ENCODE measurements at regions not wholly inside any gene's neighbourhood (a gene's known extent, or its start where the extent isn't known, plus 50 kb on each side); places are given as distances from the start of the nearest gene placed in this dataset.

- DNase-seq = no peak
Measured at GRCh38 chr16:74232806-74233465, 63.7 kb upstream of the PSMD7 start.

DNA sequence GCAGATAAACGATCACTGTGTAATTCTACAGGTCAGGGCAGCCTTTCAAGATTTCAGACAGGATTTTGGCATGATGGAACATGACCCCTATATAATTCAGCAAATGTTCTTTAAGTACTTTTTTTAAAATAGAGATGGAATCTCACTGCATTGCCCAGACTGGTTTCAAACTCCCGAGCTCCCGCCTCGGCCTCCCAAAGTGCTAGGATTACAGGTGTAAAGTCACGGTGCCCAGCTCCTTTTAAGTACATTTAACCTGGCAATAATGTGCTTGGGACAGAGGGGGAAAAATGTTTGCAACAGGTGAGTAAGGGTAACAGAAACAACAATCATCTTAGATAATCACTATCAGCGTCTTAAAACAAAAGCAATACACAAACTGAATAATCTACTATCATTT lies 66.5 kb upstream of the PSMD7 start:
- no peak for DNase-seq

DNA sequence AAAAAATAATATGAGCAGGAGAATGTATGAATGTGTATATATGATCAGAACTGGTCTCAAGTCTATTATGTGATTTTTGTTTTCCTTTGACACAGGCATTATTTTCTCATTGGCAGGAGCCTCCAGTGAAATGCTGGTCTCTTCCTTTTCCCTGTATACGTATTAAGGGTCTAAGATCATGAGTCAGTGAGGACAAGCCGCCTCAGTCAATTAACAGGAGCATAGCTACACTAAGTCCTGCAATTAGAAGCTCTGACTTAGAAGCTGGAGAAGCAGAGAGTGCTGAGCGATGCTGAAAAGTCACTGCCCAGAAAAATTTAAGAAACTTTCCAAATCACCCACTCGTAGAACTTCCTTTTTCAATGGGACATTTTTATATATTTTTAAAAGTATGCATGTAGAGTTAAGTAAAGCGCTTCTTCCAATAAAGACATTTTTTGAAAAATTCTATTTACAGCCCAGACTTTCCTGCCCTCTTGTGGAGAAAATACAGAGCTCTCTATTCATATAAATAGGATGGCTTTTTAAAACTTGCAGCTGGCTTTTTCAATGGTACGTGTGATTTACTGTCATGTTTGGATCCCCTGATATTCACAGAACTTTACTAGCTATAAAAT lies 70.2 kb upstream of the PSMD7 start:
- no peak for DNase-seq

DNA sequence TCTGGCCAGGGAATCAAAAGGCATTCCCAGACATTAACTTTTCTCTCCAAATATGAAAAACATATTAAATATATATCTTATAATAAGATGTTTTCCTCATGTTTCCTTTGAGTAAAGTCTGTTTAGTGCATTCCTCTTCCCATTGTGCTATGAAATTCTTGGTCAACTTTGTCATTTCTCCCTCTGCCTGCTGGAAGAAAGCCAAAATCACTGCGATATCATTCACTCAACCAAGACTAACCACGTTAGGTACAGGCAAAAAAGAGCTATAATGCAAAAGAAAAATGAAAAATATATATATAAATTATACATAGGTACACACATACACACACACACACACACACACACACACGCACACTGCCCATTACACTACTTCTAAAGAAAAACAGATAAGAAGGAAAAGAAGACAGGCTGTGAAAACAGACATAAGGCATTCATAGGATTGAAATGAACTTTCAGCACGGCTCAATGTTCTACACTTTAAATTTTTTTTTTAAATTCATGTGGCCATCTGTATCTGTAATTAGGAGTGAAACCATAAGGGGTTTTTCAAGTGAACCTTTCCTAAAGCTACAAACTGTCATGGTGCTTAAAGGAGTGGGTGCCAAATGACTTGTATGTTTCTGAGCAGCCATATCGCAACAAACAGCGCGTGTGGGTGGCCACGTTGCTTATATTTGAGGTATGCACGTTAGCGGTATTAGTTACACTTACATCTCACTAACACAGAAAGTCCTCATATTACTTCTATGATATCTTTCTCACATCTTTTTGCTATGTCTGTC lies 71.6 kb upstream of the PSMD7 start:
- DNase-seq = no peak

DNA sequence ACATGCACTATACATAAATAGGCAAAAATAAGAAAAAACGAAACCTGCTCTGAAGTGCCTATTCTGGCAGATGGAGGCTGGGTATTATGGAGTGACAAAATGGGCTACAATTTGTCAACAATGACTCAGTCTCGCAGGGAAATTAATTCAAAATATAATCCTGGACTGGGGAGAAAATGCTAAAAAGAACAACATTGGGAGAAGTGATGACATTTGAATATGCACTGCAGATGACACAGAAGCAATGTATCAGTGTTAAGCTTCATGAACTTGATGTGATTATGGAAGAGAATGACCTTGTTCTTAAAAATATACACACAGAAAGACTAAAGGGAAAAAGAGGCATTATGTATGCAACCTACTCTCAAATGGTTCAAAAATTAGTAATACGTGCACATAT lies 74.8 kb upstream of the PSMD7 start:
- DNase-seq = no peak

- no peak for DNase-seq
Measured at GRCh38 chr16:74219706-74220105, 76.9 kb upstream of the PSMD7 start.

DNA sequence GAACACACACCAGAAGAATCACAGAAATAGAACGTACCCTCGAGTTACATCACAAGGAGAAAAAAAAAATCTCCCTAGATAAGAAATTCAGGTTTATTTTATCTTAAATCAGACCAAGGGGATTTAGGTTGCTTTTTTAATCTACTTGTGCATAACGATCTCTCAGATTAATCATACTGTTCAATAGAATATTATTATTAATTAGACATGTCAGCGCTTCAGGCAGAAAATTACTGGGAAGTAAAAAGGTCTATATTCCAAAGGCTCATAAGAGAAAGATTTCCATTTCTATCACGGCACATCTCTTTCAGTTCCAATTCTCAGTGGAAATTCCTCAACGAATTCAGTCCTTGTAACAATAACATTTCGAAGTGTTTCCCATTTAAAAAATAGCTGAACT lies 77.7 kb upstream of the PSMD7 start:
- DNase-seq = no peak

- DNase-seq = no peak
Measured at GRCh38 chr16:74216319-74216718, 80.3 kb upstream of the PSMD7 start.

DNA sequence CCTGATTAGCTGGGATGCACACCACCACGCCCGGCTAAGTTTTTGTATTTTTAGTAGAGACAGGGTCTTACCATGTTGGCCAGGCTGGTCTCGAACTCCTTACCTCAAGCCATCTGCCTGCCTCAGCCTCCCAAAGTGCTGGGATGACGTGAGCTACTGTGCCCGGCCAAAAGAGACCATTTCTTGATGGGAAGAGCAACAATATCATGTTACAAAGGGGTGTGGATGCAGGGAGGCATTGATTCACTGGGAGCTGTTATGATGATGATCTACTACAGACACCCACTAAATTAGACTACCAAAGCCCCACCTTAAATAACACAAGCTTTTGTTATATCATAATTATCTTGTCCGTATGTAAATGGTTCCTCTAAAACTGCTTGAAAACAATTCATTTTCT lies 81.4 kb upstream of the PSMD7 start:
- no peak for DNase-seq

DNA sequence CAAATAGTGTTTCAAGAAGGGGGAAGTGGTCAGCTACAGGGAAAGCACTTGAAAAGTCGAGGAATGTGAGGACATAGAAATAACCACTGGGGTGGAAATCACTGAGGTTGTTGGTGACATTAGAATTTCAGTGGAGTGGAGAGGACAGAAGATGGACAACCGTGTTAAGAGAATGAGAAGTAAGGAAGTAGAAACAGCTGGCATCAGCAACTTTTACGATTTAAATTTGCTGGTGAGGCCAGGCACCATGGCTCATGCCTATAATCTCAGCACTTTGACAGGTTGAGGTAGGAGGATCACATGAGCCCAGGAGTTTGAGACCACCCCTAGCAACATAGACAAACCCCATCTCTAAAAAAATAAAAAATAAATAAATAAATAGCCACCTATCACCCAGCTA lies 83.2 kb upstream of the PSMD7 start:
- no peak for DNase-seq

DNA sequence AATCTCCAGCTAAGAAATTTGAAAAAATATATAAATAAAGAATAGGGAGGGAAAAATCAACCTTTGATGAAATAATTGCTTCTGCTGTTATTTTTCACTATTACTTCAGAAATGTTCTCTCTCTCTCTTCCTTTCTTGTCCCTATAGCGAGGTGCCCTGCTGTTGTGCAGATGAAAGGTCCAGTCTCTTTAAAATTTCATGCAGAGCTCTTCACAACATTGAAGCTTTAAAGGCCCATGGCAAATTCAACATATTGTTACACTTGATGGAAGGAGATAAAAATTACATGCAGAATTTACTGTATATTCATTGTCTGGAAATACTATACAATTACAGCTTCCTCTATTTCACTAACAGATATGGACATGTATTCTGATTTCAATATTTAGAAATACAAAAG lies 86.4 kb upstream of the PSMD7 start:
- DNase-seq = no peak

- no peak for DNase-seq
Measured at GRCh38 chr16:74202009-74202408, 94.6 kb upstream of the PSMD7 start.

DNA sequence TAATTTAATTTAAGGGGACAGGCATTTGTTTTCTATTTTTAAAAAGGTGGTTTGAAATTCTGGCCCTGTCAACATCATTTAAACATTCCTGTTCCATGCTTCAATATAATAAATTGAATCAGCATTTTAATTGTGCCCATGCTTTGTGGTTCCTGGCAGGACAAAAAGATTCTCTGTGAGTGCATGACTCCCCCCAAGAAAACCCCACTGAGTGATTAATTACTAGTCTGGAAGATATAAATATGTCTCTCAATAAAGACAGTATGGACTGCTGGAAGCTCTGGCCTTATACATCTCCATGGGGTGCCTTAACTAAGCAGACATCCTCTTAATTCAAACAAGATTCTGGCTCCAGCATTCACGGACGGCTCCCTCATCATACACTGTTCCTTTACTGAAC lies 95.0 kb upstream of the PSMD7 start:
- DNase-seq = peak; percentile 68

DNA sequence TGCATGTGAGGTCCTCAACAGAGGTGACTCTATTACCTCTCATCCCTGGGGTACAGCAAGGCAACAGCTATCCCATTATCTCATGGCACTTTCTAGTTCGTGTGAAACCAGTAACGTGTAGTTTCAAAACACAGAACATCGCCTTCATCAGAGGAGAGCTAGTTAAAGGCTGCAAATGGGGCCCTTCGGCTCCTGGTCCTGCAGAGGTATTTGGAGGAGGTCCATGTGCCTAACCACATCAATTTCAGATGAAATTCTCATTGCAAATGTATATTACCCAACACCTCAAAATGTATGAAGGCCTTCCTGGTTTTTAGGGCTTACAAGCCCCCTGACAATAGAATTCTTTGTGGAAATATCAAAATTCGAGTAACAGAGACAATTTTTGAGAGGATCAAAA lies 95.7 kb upstream of the PSMD7 start:
- DNase-seq = no peak

- DNase-seq = no peak
Measured at GRCh38 chr16:74199842-74200124, 96.8 kb upstream of the PSMD7 start.

DNA sequence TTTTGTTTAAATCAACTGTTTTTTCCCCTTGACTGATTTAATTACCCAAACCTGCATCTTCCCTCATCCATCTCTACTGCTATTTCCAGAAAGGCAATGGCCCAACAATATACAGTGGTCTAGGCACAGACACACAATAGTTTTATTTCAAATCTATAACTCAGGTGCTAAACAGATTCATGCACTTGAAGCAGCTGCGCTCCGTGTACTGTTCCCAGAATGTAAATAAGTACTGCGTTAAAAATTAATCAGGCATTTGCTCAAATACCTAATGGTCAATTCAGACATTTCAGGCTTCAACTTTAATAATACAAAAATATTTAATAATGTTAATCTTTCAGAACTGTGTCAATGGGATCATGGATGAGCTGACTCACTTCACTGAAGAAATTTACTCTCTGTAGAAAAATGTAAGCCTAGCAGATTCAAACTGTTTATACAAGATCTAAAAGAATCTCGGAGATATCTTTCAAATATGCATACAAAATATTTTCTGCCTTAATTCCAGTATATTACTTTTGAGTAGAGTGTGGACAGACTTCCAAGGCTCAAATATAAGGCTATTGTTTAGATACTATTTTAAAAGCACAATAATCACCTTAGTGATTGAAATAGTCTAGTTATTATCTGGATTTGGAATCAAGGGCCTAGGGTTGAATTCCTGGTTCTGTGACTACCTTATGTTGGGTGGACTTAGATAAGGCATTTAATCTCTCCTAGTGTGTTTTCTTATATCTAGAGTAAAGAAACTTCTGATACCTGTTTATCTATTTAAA lies 97.4 kb upstream of the PSMD7 start:
- DNase-seq = no peak

GRCh38 chr16:74192281-74192797 lies 104.3 kb upstream of the PSMD7 start:
- no peak for DNase-seq

- no peak for DNase-seq
Measured at GRCh38 chr16:74190292-74190691, 106.3 kb upstream of the PSMD7 start.

- DNase-seq = no peak
Measured at GRCh38 chr16:74188856-74189255, 107.8 kb upstream of the PSMD7 start.

GRCh38 chr16:74186561-74186971 lies 110.0 kb upstream of the PSMD7 start:
- DNase-seq = peak; percentile 96

- DNase-seq = no peak
Measured at GRCh38 chr16:74184839-74185238, 111.8 kb upstream of the PSMD7 start.

DNA sequence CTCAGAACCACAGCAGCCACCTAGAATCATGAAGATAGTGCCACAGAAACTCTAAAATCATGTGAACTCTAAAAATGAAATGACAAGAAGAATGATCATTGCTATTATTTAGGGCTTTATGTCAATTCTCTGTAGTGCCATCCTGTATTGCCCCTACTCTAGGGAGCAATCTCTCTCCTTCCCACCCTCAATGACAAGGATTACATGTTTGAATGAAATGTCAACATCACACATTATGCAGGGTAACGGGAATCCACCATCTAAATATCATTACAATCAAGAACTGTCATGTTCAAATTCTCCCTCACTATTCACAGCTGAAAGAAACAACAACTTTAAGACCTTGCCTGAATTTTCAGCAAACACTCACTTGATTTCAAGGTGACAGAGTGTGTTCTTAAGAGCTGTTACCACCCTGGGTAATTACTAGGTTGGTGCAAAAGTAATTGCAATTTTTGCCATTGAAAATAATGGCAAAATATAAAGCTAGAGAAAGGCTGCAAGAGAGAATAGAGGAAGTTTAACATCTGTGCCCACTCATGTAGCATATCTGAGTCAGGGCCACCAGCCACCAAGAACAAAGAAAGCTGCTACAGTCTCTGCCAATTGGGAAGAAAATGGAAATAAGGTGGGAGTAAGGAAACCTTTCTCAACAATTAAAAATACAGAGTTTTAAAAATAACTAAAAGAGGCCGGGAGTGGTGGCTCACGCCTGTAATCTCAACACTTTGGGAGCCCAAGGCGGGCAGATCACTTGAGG lies 112.8 kb upstream of the PSMD7 start:
- no peak for DNase-seq

All from skin of body (tissue), 1 donor.